DND-41 (cell line): ENCODE measurements at regions not wholly inside any gene's neighbourhood (a gene's known extent, or its start where the extent isn't known, plus 50 kb on each side); places are given as distances from the start of the nearest gene placed in this dataset.

Experiments used
- EZH2 ChIP-seq: IDR thresholded peaks from 3 replicates; pipeline ENCODE4 v1.6.1; 2012; ENCODE audit warnings: borderline replicate concordance, low read depth, mild to moderate bottlenecking, moderate library complexity, low read length, inconsistent platforms; ENCODE audit not compliant: severe bottlenecking
- TF ChIP-seq, protein P1 (sequence below): IDR thresholded peaks from 2 replicates; pipeline ENCODE4 v1.5.1; 2012; ENCODE audit warnings: borderline replicate concordance, low read length, moderate library complexity, mild to moderate bottlenecking; ENCODE audit not compliant: poor library complexity, severe bottlenecking; ENCODE audit errors: extremely low read depth

DNA sequence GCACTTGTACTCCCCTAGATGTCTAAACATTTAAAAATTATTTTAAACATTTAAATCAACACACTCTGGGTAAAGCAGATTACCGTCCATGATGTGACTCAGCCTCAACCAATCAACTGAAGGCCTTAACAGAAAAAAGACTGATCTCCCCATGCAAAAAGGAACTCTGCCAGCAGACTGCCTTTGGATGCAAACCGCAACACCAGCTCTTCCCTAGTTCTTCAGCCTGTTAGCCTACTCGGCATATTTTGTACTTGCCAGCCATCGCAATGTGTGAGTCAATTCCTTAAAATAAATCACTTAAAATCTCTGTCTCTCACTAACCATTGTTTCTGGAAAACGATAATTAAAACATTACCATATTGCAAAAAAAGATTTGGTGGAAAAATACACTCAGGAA, 375.9 kb downstream of the RSL24D1 start:
- TF ChIP-seq, protein P1, sequence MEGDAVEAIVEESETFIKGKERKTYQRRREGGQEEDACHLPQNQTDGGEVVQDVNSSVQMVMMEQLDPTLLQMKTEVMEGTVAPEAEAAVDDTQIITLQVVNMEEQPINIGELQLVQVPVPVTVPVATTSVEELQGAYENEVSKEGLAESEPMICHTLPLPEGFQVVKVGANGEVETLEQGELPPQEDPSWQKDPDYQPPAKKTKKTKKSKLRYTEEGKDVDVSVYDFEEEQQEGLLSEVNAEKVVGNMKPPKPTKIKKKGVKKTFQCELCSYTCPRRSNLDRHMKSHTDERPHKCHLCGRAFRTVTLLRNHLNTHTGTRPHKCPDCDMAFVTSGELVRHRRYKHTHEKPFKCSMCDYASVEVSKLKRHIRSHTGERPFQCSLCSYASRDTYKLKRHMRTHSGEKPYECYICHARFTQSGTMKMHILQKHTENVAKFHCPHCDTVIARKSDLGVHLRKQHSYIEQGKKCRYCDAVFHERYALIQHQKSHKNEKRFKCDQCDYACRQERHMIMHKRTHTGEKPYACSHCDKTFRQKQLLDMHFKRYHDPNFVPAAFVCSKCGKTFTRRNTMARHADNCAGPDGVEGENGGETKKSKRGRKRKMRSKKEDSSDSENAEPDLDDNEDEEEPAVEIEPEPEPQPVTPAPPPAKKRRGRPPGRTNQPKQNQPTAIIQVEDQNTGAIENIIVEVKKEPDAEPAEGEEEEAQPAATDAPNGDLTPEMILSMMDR, result no peak
- no peak for TF ChIP-seq EZH2
